GM23338 (cell line): ENCODE measurements at regions not wholly inside any gene's neighbourhood (a gene's known extent, or its start where the extent isn't known, plus 50 kb on each side); places are given as distances from the start of the nearest gene placed in this dataset.

Experiments
- CTCF ChIP-seq, 2 experiments: fragments of 200-600 bp in 1 of 2; sonication (generic) in 1 of 2; conservative IDR thresholded peaks; 2 replicates each; pipeline versions ENCODE4 v1.5.1 to v1.6.1; 2016 to 2017; ENCODE audit warnings: antibody characterized with exemption in 2 of 2, low read depth in 2 of 2, mild to moderate bottlenecking in 2 of 2, moderate library complexity in 1 of 2
- EZH2 ChIP-seq: fragments of 200-600 bp; sonication (generic); IDR thresholded peaks from one replicate; pipeline ENCODE4 v1.8.0; 2017; ENCODE audit warnings: antibody characterized with exemption, mild to moderate bottlenecking, low read depth; ENCODE audit not compliant: unreplicated experiment

- TF ChIP-seq CTCF (conservative IDR thresholded peaks at IDR 0.05; ENCODE audit: low read depth in 2 of 2) (no peak), EZH2 (no peak)
Observed at GRCh38 chr2:175677880-175678279, 324.2 kb downstream of the LNPK start.
